GM23338 (cell line): ENCODE measurements at regions not wholly inside any gene's neighbourhood (a gene's known extent, or its start where the extent isn't known, plus 50 kb on each side); places are given as distances from the start of the nearest gene placed in this dataset.

ENCODE experiments used
- ATAC-seq: fragments of 200-7000 bp; cut with Tn5 transposase; 3 replicates; pipeline ENCODE4 v1.9.1; 2020
- DNase-seq: peaks from one replicate; pipeline ENCODE4 v3.0.0-alpha.2; 2015; ENCODE audit warnings: low spot score
- H2AFZ ChIP-seq: fragments of 200-600 bp; sonication (generic); 2 replicates; pipeline ENCODE4 v1.8.0; 2016; ENCODE audit warnings: antibody characterized with exemption, mild to moderate bottlenecking, moderate library complexity
- H3F3A ChIP-seq: fragments of 200-600 bp; sonication (generic); replicated peaks from 2 replicates; pipeline ENCODE4 v1.8.0; 2017; ENCODE audit warnings: antibody characterized with exemption, mixed run types, low read depth
- H3K27ac ChIP-seq: fragments of 200-600 bp; sonication (generic); 2 replicates; pipeline ENCODE4 v1.6.1; 2016; ENCODE audit warnings: low read depth
- H3K27me3 ChIP-seq: fragments of 200-600 bp; sonication (generic); 2 replicates; pipeline ENCODE4 v1.8.0; 2016; ENCODE audit warnings: mild to moderate bottlenecking, mixed run types, moderate library complexity; ENCODE audit not compliant: insufficient read depth
- H3K36me3 ChIP-seq: fragments of 200-600 bp; sonication (generic); 2 replicates; pipeline ENCODE4 v1.8.0; 2016; ENCODE audit warnings: mild to moderate bottlenecking; ENCODE audit not compliant: insufficient read depth
- H3K4me1 ChIP-seq: fragments of 200-600 bp; sonication (generic); 2 replicates; pipeline ENCODE4 v1.8.0; 2016; ENCODE audit warnings: mild to moderate bottlenecking, moderate library complexity; ENCODE audit not compliant: insufficient read depth
- H3K4me2 ChIP-seq: fragments of 200-600 bp; sonication (generic); 2 replicates; pipeline ENCODE4 v1.7.1; 2017; ENCODE audit warnings: mixed run types
- H3K4me3 ChIP-seq: fragments of 200-600 bp; sonication (generic); 2 replicates; pipeline ENCODE4 v1.6.1; 2016; ENCODE audit warnings: mixed run types
- H3K79me2 ChIP-seq: fragments of 200-600 bp; sonication (generic); replicated peaks from 2 replicates; pipeline ENCODE4 v1.8.0; 2017; ENCODE audit warnings: mild to moderate bottlenecking; ENCODE audit not compliant: insufficient read depth
- H3K9me2 ChIP-seq: fragments of 200-600 bp; sonication (generic); 2 replicates; pipeline ENCODE4 v1.8.0; 2017; ENCODE audit not compliant: insufficient read depth
- H4K20me1 ChIP-seq: fragments of 200-600 bp; sonication (generic); replicated peaks from 2 replicates; pipeline ENCODE4 v1.8.0; 2017; ENCODE audit warnings: mild to moderate bottlenecking; ENCODE audit not compliant: insufficient read depth
- H3K27ac Mint-ChIP-seq: 2 replicates; pipeline ENCODE4 v1.8.0; 2020; ENCODE audit warnings: inconsistent platforms, mild to moderate bottlenecking, moderate library complexity, mixed read lengths
- H3K27me3 Mint-ChIP-seq: 3 replicates; pipeline ENCODE4 v1.8.0; 2022; ENCODE audit warnings: low read depth, mild to moderate bottlenecking, moderate library complexity, mixed read lengths, inconsistent platforms; ENCODE audit not compliant: insufficient read depth, poor library complexity
- H3K36me3 Mint-ChIP-seq: 3 replicates; pipeline ENCODE4 v1.8.0; 2021; ENCODE audit warnings: low read depth, mild to moderate bottlenecking, inconsistent platforms, moderate library complexity, mixed read lengths
- H3K4me1 Mint-ChIP-seq: 3 replicates; pipeline ENCODE4 v1.8.0; 2020; ENCODE audit warnings: mild to moderate bottlenecking, inconsistent platforms, mixed read lengths
- H3K4me3 Mint-ChIP-seq: 3 replicates; pipeline ENCODE4 v1.8.0; 2021; ENCODE audit warnings: moderate library complexity, mild to moderate bottlenecking, inconsistent platforms, mixed read lengths
- H3K9me3 Mint-ChIP-seq: 3 replicates; pipeline ENCODE4 v1.8.0; 2020; ENCODE audit warnings: moderate library complexity, mild to moderate bottlenecking, inconsistent platforms, mixed read lengths
- CREB1 ChIP-seq: fragments of 250-450 bp; sonication (Bioruptor Pico); IDR thresholded peaks from 2 replicates; pipeline ENCODE4 v1.5.0; 2020; ENCODE audit warnings: low read depth, mild to moderate bottlenecking, moderate library complexity
- EZH2 ChIP-seq: fragments of 200-600 bp; sonication (generic); IDR thresholded peaks from one replicate; pipeline ENCODE4 v1.8.0; 2017; ENCODE audit warnings: antibody characterized with exemption, mild to moderate bottlenecking, low read depth; ENCODE audit not compliant: unreplicated experiment
- EZH2phosphoT487 ChIP-seq: fragments of 200-600 bp; sonication (generic); IDR thresholded peaks from one replicate; pipeline ENCODE4 v1.8.1; 2018; ENCODE audit warnings: antibody characterized with exemption; ENCODE audit not compliant: unreplicated experiment
- JUNB ChIP-seq: IDR thresholded peaks from one replicate; pipeline ENCODE4 v1.6.1; 2016; ENCODE audit warnings: antibody characterized with exemption; ENCODE audit not compliant: unreplicated experiment
- NANOG ChIP-seq: IDR thresholded peaks from 2 replicates; pipeline ENCODE4 v1.6.1; 2016; ENCODE audit warnings: antibody characterized with exemption, borderline replicate concordance
- POLR2AphosphoS5 ChIP-seq: IDR thresholded peaks from 2 replicates; pipeline ENCODE4 v1.6.1; 2016; ENCODE audit warnings: antibody characterized with exemption, low read depth
- STAT1 ChIP-seq: IDR thresholded peaks from one replicate; pipeline ENCODE4 v1.6.1; 2016; ENCODE audit warnings: antibody characterized with exemption; ENCODE audit not compliant: unreplicated experiment
- ZNF114 ChIP-seq: fragments of 250-450 bp; sonication (Bioruptor Pico); IDR thresholded peaks from 2 replicates; pipeline ENCODE4 v1.5.0; 2020; ENCODE audit warnings: mild to moderate bottlenecking, moderate library complexity
- ZNF331 ChIP-seq: fragments of 250-450 bp; sonication (Bioruptor Pico); IDR thresholded peaks from 2 replicates; pipeline ENCODE4 v1.5.0; 2020; ENCODE audit warnings: low read depth, mild to moderate bottlenecking, moderate library complexity
- ZNF462 ChIP-seq: fragments of 250-450 bp; sonication (Bioruptor Pico); IDR thresholded peaks from 2 replicates; pipeline ENCODE4 v1.5.0; 2020; ENCODE audit warnings: mild to moderate bottlenecking, moderate library complexity
- TF ChIP-seq, protein P1 (sequence below): IDR thresholded peaks from one replicate; pipeline ENCODE4 v1.6.1; 2018; ENCODE audit warnings: antibody characterized with exemption; ENCODE audit not compliant: unreplicated experiment
- TF ChIP-seq, protein P2 (sequence below): IDR thresholded peaks from 2 replicates; pipeline ENCODE4 v1.6.1; 2016; ENCODE audit warnings: antibody characterized with exemption
- TF ChIP-seq, protein P3 (sequence below), 2 experiments: fragments of 200-600 bp in 1 of 2; sonication (generic) in 1 of 2; conservative IDR thresholded peaks; 2 replicates each; pipeline versions ENCODE4 v1.5.1 to v1.6.1; 2016 to 2017; ENCODE audit warnings: antibody characterized with exemption in 2 of 2, low read depth in 2 of 2, mild to moderate bottlenecking in 2 of 2, moderate library complexity in 1 of 2

DNA sequence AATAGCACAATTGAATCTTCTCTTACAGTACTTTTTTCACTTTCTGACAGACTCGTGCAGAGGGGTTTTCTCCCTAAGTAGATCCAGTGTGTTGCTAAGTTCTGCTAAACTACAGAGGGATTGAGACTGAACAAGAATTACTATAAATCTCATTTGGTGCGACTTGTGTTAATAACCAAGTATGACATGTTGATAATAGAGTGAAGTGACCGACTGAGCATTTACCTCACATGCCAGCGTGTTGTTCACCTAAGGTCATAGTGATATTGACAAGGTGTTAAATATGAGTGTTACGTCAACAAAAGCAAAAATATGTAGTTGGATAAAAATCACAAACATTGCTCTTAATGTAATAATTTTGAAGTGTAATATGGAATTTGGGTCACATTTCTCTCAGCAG lies 97.8 kb upstream of the PDE3A start:
- peaks cover 15% of the 10 kb centered on the region for H3K4me1 Mint-ChIP-seq
- no peaks in the 10 kb centered on the region for H3K36me3 ChIP-seq
- no peak overlapping the region for H3K4me3 Mint-ChIP-seq
- H3K27ac ChIP-seq, result no peak overlapping the region
- H2AFZ ChIP-seq, result no peak overlapping the region
- no peak for TF ChIP-seq CREB1 (CRISPR knock-in tag)
- TF ChIP-seq, protein P1, sequence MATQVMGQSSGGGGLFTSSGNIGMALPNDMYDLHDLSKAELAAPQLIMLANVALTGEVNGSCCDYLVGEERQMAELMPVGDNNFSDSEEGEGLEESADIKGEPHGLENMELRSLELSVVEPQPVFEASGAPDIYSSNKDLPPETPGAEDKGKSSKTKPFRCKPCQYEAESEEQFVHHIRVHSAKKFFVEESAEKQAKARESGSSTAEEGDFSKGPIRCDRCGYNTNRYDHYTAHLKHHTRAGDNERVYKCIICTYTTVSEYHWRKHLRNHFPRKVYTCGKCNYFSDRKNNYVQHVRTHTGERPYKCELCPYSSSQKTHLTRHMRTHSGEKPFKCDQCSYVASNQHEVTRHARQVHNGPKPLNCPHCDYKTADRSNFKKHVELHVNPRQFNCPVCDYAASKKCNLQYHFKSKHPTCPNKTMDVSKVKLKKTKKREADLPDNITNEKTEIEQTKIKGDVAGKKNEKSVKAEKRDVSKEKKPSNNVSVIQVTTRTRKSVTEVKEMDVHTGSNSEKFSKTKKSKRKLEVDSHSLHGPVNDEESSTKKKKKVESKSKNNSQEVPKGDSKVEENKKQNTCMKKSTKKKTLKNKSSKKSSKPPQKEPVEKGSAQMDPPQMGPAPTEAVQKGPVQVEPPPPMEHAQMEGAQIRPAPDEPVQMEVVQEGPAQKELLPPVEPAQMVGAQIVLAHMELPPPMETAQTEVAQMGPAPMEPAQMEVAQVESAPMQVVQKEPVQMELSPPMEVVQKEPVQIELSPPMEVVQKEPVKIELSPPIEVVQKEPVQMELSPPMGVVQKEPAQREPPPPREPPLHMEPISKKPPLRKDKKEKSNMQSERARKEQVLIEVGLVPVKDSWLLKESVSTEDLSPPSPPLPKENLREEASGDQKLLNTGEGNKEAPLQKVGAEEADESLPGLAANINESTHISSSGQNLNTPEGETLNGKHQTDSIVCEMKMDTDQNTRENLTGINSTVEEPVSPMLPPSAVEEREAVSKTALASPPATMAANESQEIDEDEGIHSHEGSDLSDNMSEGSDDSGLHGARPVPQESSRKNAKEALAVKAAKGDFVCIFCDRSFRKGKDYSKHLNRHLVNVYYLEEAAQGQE, result no peak
- no peak for TF ChIP-seq POLR2AphosphoS5
- TF ChIP-seq EZH2, result no peak
- no peak for TF ChIP-seq EZH2phosphoT487
- TF ChIP-seq ZNF114 (CRISPR knock-in tag), result no peak
- TF ChIP-seq JUNB, result no peak
- TF ChIP-seq ZNF462 (CRISPR knock-in tag), result no peak
- TF ChIP-seq, protein P2, sequence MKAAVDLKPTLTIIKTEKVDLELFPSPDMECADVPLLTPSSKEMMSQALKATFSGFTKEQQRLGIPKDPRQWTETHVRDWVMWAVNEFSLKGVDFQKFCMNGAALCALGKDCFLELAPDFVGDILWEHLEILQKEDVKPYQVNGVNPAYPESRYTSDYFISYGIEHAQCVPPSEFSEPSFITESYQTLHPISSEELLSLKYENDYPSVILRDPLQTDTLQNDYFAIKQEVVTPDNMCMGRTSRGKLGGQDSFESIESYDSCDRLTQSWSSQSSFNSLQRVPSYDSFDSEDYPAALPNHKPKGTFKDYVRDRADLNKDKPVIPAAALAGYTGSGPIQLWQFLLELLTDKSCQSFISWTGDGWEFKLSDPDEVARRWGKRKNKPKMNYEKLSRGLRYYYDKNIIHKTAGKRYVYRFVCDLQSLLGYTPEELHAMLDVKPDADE, result no peak
- no peak for TF ChIP-seq STAT1
- TF ChIP-seq, protein P3, sequence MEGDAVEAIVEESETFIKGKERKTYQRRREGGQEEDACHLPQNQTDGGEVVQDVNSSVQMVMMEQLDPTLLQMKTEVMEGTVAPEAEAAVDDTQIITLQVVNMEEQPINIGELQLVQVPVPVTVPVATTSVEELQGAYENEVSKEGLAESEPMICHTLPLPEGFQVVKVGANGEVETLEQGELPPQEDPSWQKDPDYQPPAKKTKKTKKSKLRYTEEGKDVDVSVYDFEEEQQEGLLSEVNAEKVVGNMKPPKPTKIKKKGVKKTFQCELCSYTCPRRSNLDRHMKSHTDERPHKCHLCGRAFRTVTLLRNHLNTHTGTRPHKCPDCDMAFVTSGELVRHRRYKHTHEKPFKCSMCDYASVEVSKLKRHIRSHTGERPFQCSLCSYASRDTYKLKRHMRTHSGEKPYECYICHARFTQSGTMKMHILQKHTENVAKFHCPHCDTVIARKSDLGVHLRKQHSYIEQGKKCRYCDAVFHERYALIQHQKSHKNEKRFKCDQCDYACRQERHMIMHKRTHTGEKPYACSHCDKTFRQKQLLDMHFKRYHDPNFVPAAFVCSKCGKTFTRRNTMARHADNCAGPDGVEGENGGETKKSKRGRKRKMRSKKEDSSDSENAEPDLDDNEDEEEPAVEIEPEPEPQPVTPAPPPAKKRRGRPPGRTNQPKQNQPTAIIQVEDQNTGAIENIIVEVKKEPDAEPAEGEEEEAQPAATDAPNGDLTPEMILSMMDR (conservative IDR thresholded peaks at IDR 0.05; ENCODE audit: low read depth in 2 of 2), result no peak
- TF ChIP-seq NANOG, result no peak
- TF ChIP-seq ZNF331 (CRISPR knock-in tag), result no peak
- peaks cover 3% of the 10 kb centered on the region for H3K27me3 Mint-ChIP-seq
- H3K4me2 ChIP-seq, result no peak overlapping the region
- no peaks in the 10 kb centered on the region for H3F3A ChIP-seq
- H3K27me3 ChIP-seq, result no peaks in the 10 kb centered on the region
- peaks cover 11% of the 10 kb centered on the region for H3K4me1 ChIP-seq
- H3K36me3 Mint-ChIP-seq, result no peaks in the 10 kb centered on the region
- ATAC-seq (no peak), DNase-seq (no peak)
- H3K9me3 Mint-ChIP-seq, result no peaks in the 10 kb centered on the region
- no peaks in the 10 kb centered on the region for H3K79me2 ChIP-seq
- H3K27ac Mint-ChIP-seq, result no peak overlapping the region
- no peaks in the 10 kb centered on the region for H3K9me2 ChIP-seq
- H4K20me1 ChIP-seq, result no peaks in the 10 kb centered on the region
- H3K4me3 ChIP-seq, result no peak overlapping the region
